ENCODE measurements at regions not wholly inside any gene's neighbourhood (a gene's known extent, or its start where the extent isn't known, plus 50 kb on each side); places are given as distances from the start of the nearest gene placed in this dataset.

GRCh38 chr16:73248316-73248715 lies 200.4 kb upstream of the ZFHX3 start:
- Histone ChIP-seq H3K79me2 (ENCODE audit: insufficient read depth, low read length) (no peaks in the 10 kb centered on the region), H3K27me3 (ENCODE audit: control insufficient read depth in 1 of 2, insufficient read depth in 2 of 2, low read length in 2 of 2) (no peaks in the 10 kb centered on the region), H3K4me2 (ENCODE audit: low read depth, low read length) (no peak overlapping the region), H4K20me1 (ENCODE audit: insufficient read depth, low read length) (no peaks in the 10 kb centered on the region), H3K4me1 (ENCODE audit: insufficient read depth, low read length) (no peaks in the 10 kb centered on the region), H2AFZ (ENCODE audit: low read length) (no peak overlapping the region), H3K4me3 (replicated peaks in 1 of 3; ENCODE audit: insufficient read depth in 1 of 3, low read depth in 2 of 3, low read length in 3 of 3) (no peak overlapping the region), H3K36me3 (replicated peaks in 1 of 2; ENCODE audit: control insufficient read depth in 1 of 2, insufficient read depth in 2 of 2, low read length in 2 of 2) (no peaks in the 10 kb centered on the region), H3K27ac (ENCODE audit: extremely low read length, insufficient read depth, low read length) (no peak overlapping the region), H3K9ac (ENCODE audit: insufficient read depth, low read depth, low read length) (no peak overlapping the region), H3K9me3 (ENCODE audit: low read length) (no peaks in the 10 kb centered on the region)
- WGBS (ENCODE audit: low lambda C conversion rate), result 6% methylated on average over 4 of the region's 4 CpGs
- no TSS peak for BruUV-seq (replicated peaks)
- intact Hi-C loops (cut with micrococcal nuclease; ENCODE audit: unreplicated experiment), result no loop called here
- CTCF ChIA-PET (ENCODE audit: low intra/inter-chr PET ratio, low total read pairs), result no interaction called here
- POLR2A ChIA-PET, result no interaction called here
- FAIRE-seq (no peak), ATAC-seq (no peak), DNase-seq (ENCODE audit: low spot score) (no peak)
- in situ Hi-C loops (cut with HindIII; ENCODE audit: extremely low pct_ligation_motif_present, low pct_unique_long_range_greater_than_20kb), result no loop called here
- TF ChIP-seq, protein P1, sequence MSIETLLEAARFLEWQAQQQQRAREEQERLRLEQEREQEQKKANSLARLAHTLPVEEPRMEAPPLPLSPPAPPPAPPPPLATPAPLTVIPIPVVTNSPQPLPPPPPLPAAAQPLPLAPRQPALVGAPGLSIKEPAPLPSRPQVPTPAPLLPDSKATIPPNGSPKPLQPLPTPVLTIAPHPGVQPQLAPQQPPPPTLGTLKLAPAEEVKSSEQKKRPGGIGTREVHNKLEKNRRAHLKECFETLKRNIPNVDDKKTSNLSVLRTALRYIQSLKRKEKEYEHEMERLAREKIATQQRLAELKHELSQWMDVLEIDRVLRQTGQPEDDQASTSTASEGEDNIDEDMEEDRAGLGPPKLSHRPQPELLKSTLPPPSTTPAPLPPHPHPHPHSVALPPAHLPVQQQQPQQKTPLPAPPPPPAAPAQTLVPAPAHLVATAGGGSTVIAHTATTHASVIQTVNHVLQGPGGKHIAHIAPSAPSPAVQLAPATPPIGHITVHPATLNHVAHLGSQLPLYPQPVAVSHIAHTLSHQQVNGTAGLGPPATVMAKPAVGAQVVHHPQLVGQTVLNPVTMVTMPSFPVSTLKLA (IDR thresholded peaks at IDR 0.05), result peak; percentile 59
- TF ChIP-seq NBN (conservative IDR thresholded peaks at IDR 0.05) (0 out of 2 replicates have a peak, but pooled peaks have one; percentile 62), ELF1 (CRISPR knock-in tag; IDR thresholded peaks at IDR 0.05) (no peak), ARNT (IDR thresholded peaks at IDR 0.05) (0 out of 2 replicates have a peak, but pooled peaks have one; percentile 36)

- BruUV-seq (replicated peaks), result no TSS peak
- ChIA-PET POLR2A (no interaction called here), CTCF (ENCODE audit: low intra/inter-chr PET ratio, low total read pairs) (no interaction called here)
- H3K79me2 ChIP-seq (ENCODE audit: insufficient read depth, low read length), result no peaks in the 10 kb centered on the region
- no peak overlapping the region for H3K4me2 ChIP-seq (ENCODE audit: low read depth, low read length)
- no peak for ATAC-seq
- in situ Hi-C loops (cut with HindIII; ENCODE audit: extremely low pct_ligation_motif_present, low pct_unique_long_range_greater_than_20kb), result no loop called here
- H3K36me3 ChIP-seq (replicated peaks in 1 of 2; ENCODE audit: control insufficient read depth in 1 of 2, insufficient read depth in 2 of 2, low read length in 2 of 2), result no peaks in the 10 kb centered on the region
- H3K27me3 ChIP-seq (ENCODE audit: control insufficient read depth in 1 of 2, insufficient read depth in 2 of 2, low read length in 2 of 2), result peaks cover 0 to 9% of the 10 kb centered on the region in 2 experiments; a peak in 2 of 5 replicates
- no peak overlapping the region for H3K9ac ChIP-seq (ENCODE audit: insufficient read depth, low read depth, low read length)
- intact Hi-C loops (cut with micrococcal nuclease; ENCODE audit: unreplicated experiment), result no loop called here
- H3K27ac ChIP-seq (ENCODE audit: extremely low read length, insufficient read depth, low read length), result no peak overlapping the region
- no peaks in the 10 kb centered on the region for H3K9me3 ChIP-seq (ENCODE audit: low read length)
- H2AFZ ChIP-seq (ENCODE audit: low read length), result no peak overlapping the region
- no peak for DNase-seq (ENCODE audit: low spot score)
- WGBS (ENCODE audit: low lambda C conversion rate), result 56% methylated on average over 4 of the region's 4 CpGs
- FAIRE-seq, result no peak
- H3K4me3 ChIP-seq (replicated peaks in 1 of 3; ENCODE audit: insufficient read depth in 1 of 3, low read depth in 2 of 3, low read length in 3 of 3), result no peak overlapping the region
- no peaks in the 10 kb centered on the region for H4K20me1 ChIP-seq (ENCODE audit: insufficient read depth, low read length)
- no peaks in the 10 kb centered on the region for H3K4me1 ChIP-seq (ENCODE audit: insufficient read depth, low read length)
- TF ChIP-seq THYN1 (CRISPR knock-in tag; IDR thresholded peaks at IDR 0.05; ENCODE audit: borderline replicate concordance, low read depth) (no peak), RBAK (CRISPR knock-in tag; IDR thresholded peaks at IDR 0.05) (no peak), MAFF (IDR thresholded peaks at IDR 0.05; ENCODE audit: low read depth, low read length) (no peak), ZNF609 (CRISPR knock-in tag; IDR thresholded peaks at IDR 0.05; ENCODE audit: borderline replicate concordance) (no peak), ZNF24 (IDR thresholded peaks at IDR 0.05) (no peak), PHF8 (CRISPR knock-in tag; IDR thresholded peaks at IDR 0.05) (no peak), ZNF367 (CRISPR knock-in tag; IDR thresholded peaks at IDR 0.05; ENCODE audit: borderline replicate concordance) (no peak), SMYD3 (CRISPR knock-in tag; IDR thresholded peaks at IDR 0.05) (no peak)
These were observed 193.0 kb upstream of the ZFHX3 start for GRCh38 chr16:73240920-73241319.

Data from HepG2 (cell line).